ENCODE measurements at regions not wholly inside any gene's neighbourhood (a gene's known extent, or its start where the extent isn't known, plus 50 kb on each side); places are given as distances from the start of the nearest gene placed in this dataset.

- no peak overlapping the region for H4K8ac ChIP-seq (ENCODE audit: extremely low read depth, insufficient read depth, low read length)
Measured at GRCh38 chr11:31887180-31887579, 76.1 kb upstream of the PAX6 start.

More at GRCh38 chr11:31887180-31887579, 76.1 kb upstream of the PAX6 start:
- no peaks in the 10 kb centered on the region for H3K36me3 ChIP-seq (ENCODE audit: control insufficient read depth in 2 of 4, insufficient read depth in 4 of 4, low read length in 3 of 4)
- H3K23ac ChIP-seq (ENCODE audit: insufficient read length) = no peak overlapping the region
- H3K18ac ChIP-seq (ENCODE audit: extremely low read depth, low read length) = no peak overlapping the region
- no peak for FAIRE-seq
- ChIA-PET POLR2A (ENCODE audit: partially characterized antibody) (no interaction called here), CTCF (ENCODE audit: partially characterized antibody) (interaction anchor here (0.8 to 4.9 kb wide), 31 partner anchors 8 to 604 kb away, joined by 3 to 60 read pairs (median 5); no protein-coding TSS in a partner anchor)
- no peak overlapping the region for H3K4me3 ChIP-seq (ENCODE audit: extremely low read depth in 1 of 4, insufficient read depth in 2 of 4, low read depth in 3 of 4, low read length in 4 of 4)
- H2BK15ac ChIP-seq (ENCODE audit: low read length) = no peak overlapping the region
- H3K14ac ChIP-seq (ENCODE audit: insufficient read length) = no peak overlapping the region
- H3K4ac ChIP-seq (replicated peaks; ENCODE audit: insufficient read length, low read depth, low read length) = no peak overlapping the region
- no peak overlapping the region for H2AK5ac ChIP-seq (ENCODE audit: low read depth, low read length)
- peak in 1 of 2 experiments; percentile 89 for DNase-seq (ENCODE audit: low read depth in 1 of 2, low spot score in 2 of 2)
- TF ChIP-seq CTCF (IDR thresholded peaks at IDR 0.05; ENCODE audit: control extremely low read depth in 1 of 3, insufficient read depth in 1 of 3, low read depth in 1 of 3, low read length in 3 of 3) (peak; percentile 32 to 69 (median 60)), NANOG (IDR thresholded peaks at IDR 0.05; ENCODE audit: insufficient read depth, low read depth, low read length, poor library complexity, severe bottlenecking) (no peak), ATF2 (IDR thresholded peaks at IDR 0.05; ENCODE audit: low read length) (no peak), RAD21 (IDR thresholded peaks at IDR 0.05 in 1 of 2, conservative IDR thresholded peaks at IDR 0.05 in 1 of 2; ENCODE audit: low read depth in 2 of 2, low read length in 2 of 2) (peak; percentile 58 to 68; a peak in 3 of 4 replicates)
- peaks cover 3 to 15% (median 6%) of the 10 kb centered on the region in 4 experiments; a peak in 5 of 7 replicates for H3K4me1 ChIP-seq (replicated peaks in 1 of 4; ENCODE audit: control insufficient read depth in 3 of 4, insufficient read depth in 4 of 4, low read length in 3 of 4)
- no peak overlapping the region for H3K9ac ChIP-seq (replicated peaks in 1 of 4; ENCODE audit: extremely low read depth in 1 of 4, low read depth in 3 of 4, low read length in 3 of 4)
- H2BK20ac ChIP-seq (ENCODE audit: low read length) = no peak overlapping the region
- H3K9me3 ChIP-seq (ENCODE audit: insufficient read depth in 2 of 2, low read depth in 1 of 2, low read length in 1 of 2) = no peaks in the 10 kb centered on the region
- no peaks in the 10 kb centered on the region for H4K20me1 ChIP-seq (replicated peaks in 1 of 2; ENCODE audit: control insufficient read depth in 1 of 2, insufficient read depth in 2 of 2, low read length in 2 of 2)
- no peak overlapping the region for H2BK120ac ChIP-seq (replicated peaks; ENCODE audit: low read depth, low read length)
- H4K91ac ChIP-seq (replicated peaks; ENCODE audit: insufficient read length, low read length) = no peak overlapping the region
- H2AFZ ChIP-seq (ENCODE audit: low read length) = no peak overlapping the region
- H3K56ac ChIP-seq (replicated peaks; ENCODE audit: insufficient read length, low read depth, low read length) = no peak overlapping the region
- H3K4me2 ChIP-seq (ENCODE audit: insufficient read depth in 1 of 2, low read depth in 2 of 2, low read length in 2 of 2) = no peak overlapping the region
- no peak overlapping the region for H2BK5ac ChIP-seq (ENCODE audit: low read depth, low read length)
- no peaks in the 10 kb centered on the region for H3K79me2 ChIP-seq (ENCODE audit: control insufficient read depth in 1 of 2, insufficient read depth in 2 of 2, low read length in 2 of 2)
- no peaks in the 10 kb centered on the region for H3K79me1 ChIP-seq (ENCODE audit: low read depth, low read length)
- no peaks in the 10 kb centered on the region for H3K27me3 ChIP-seq (replicated peaks in 1 of 4; ENCODE audit: control insufficient read depth in 3 of 4, extremely low read depth in 1 of 4, insufficient read depth in 3 of 4, low read length in 3 of 4)
- no peak overlapping the region for H2BK12ac ChIP-seq (ENCODE audit: low read depth, low read length)
- H4K5ac ChIP-seq (ENCODE audit: insufficient read length, low read depth, low read length) = no peak overlapping the region
- H3K23me2 ChIP-seq (ENCODE audit: low read depth, low read length) = no peaks in the 10 kb centered on the region
- WGBS, 2 experiments (ENCODE audit: extremely low coverage in 1 of 2, insufficient coverage in 1 of 2, insufficient read length in 1 of 2, insufficient replicate concordance in 2 of 2, low coverage in 1 of 2, low lambda C conversion rate in 2 of 2, missing lambda C conversion rate in 1 of 2) = 72% methylated on average over 6 of the region's 6 CpGs; no CpG with 5 or more reads in 1 of the 2 experiments
- no peak overlapping the region for H3K27ac ChIP-seq (ENCODE audit: low read depth, low read length)

Measured in H1 (cell line).